ENCODE measurements at regions not wholly inside any gene's neighbourhood (a gene's known extent, or its start where the extent isn't known, plus 50 kb on each side); places are given as distances from the start of the nearest gene placed in this dataset.

- no peak for FAIRE-seq
Measured at GRCh38 chr14:86858591-86858990, 1134.4 kb downstream of the GALC start.

- no peak for FAIRE-seq
Measured at GRCh38 chr14:86858031-86858430, 1135.0 kb downstream of the GALC start.

- no peak for FAIRE-seq
Measured at GRCh38 chr14:86852530-86852929, 1140.5 kb downstream of the GALC start.

GRCh38 chr14:86847140-86847539, 1145.8 kb downstream of the GALC start:
- FAIRE-seq, result no peak

GRCh38 chr14:86838363-86838762, 1154.6 kb downstream of the GALC start:
- FAIRE-seq, result no peak

- FAIRE-seq, result no peak
Measured at GRCh38 chr14:86826661-86827060, 1166.3 kb downstream of the GALC start.

GRCh38 chr14:86824167-86824566, 1168.8 kb downstream of the GALC start:
- no peak for FAIRE-seq

- FAIRE-seq, result no peak
Measured at GRCh38 chr14:86823581-86823980, 1169.4 kb downstream of the GALC start.

GRCh38 chr14:86815341-86815740, 1177.6 kb downstream of the GALC start:
- FAIRE-seq, result no peak

GRCh38 chr14:86802726-86803125, 1190.3 kb downstream of the GALC start:
- FAIRE-seq, result no peak

GRCh38 chr14:86799244-86799647, 1193.7 kb downstream of the GALC start:
- no peak for FAIRE-seq

GRCh38 chr14:86798330-86798729, 1194.7 kb downstream of the GALC start:
- FAIRE-seq, result no peak

- FAIRE-seq, result no peak
Measured at GRCh38 chr14:86797075-86797351, 1196.0 kb downstream of the GALC start.

- no peak for FAIRE-seq
Measured at GRCh38 chr14:86796221-86797074, 1196.5 kb downstream of the GALC start.

- FAIRE-seq, result no peak
Measured at GRCh38 chr14:86794689-86795088, 1198.3 kb downstream of the GALC start.

- no peak for FAIRE-seq
Measured at GRCh38 chr14:86790408-86791364, 1202.3 kb downstream of the GALC start.

GRCh38 chr14:86788224-86788623, 1204.8 kb downstream of the GALC start:
- FAIRE-seq, result no peak

GRCh38 chr14:86787717-86788116, 1205.3 kb downstream of the GALC start:
- no peak for FAIRE-seq

- FAIRE-seq, result no peak
Measured at GRCh38 chr14:86782092-86782580, 1210.8 kb downstream of the GALC start.

- no peak for FAIRE-seq
Measured at GRCh38 chr14:86780876-86781510, 1212.0 kb downstream of the GALC start.

- no peak for FAIRE-seq
Measured at GRCh38 chr14:86780461-86780860, 1212.5 kb downstream of the GALC start.

- no peak for FAIRE-seq
Measured at GRCh38 chr14:86779416-86779815, 1213.6 kb downstream of the GALC start.

- FAIRE-seq, result no peak
Measured at GRCh38 chr14:86777963-86778602, 1214.9 kb downstream of the GALC start.

Data from TTC549 (cell line).